ENCODE measurements at regions not wholly inside any gene's neighbourhood (a gene's known extent, or its start where the extent isn't known, plus 50 kb on each side); places are given as distances from the start of the nearest gene placed in this dataset.

- intact Hi-C loops (cut with micrococcal nuclease): no loop called here
- Histone ChIP-seq H3K79me2 (ENCODE audit: low read length) (no peaks in the 10 kb centered on the region), H3K9me3 (ENCODE audit: low read length) (no peaks in the 10 kb centered on the region), H4K20me1 (ENCODE audit: low read length) (no peaks in the 10 kb centered on the region), H3K4me1 (ENCODE audit: insufficient read depth, low read length) (no peaks in the 10 kb centered on the region), H3F3A (ENCODE audit: low read length, unreplicated experiment) (no peaks in the 10 kb centered on the region), H3K9ac (ENCODE audit: low read length) (no peak overlapping the region), H3K4me2 (ENCODE audit: low read length) (no peak overlapping the region), H3K36me3 (ENCODE audit: low read depth, low read length) (no peaks in the 10 kb centered on the region), H2AFZ (ENCODE audit: low read length) (no peak overlapping the region), H3K27me3 (ENCODE audit: low read length) (peaks cover 73% of the 10 kb centered on the region), H3K9me2 (replicated peaks; ENCODE audit: low read length) (no peaks in the 10 kb centered on the region), H3K27ac (ENCODE audit: low read length) (no peak overlapping the region), H3K4me3 (ENCODE audit: low read length) (no peak overlapping the region)
- POLR2A ChIA-PET (ENCODE audit: unreplicated experiment): no interaction called here
- ATAC-seq: no peak
- no peak for DNase-seq
- CTCF ChIA-PET: no interaction called here
- TF ChIP-seq EZH2 (IDR thresholded peaks at IDR 0.05; ENCODE audit: low read length, unreplicated experiment) (no peak), EZH2phosphoT487 (IDR thresholded peaks at IDR 0.05; ENCODE audit: borderline replicate concordance, low read length) (no peak), CTCF (conservative IDR thresholded peaks at IDR 0.05; ENCODE audit: low read depth, low read length) (no peak)
- BruUV-seq (replicated peaks): no TSS peak
Measured at GRCh38 chr10:131814567-131815265, 86.1 kb upstream of the PPP2R2D start.

GRCh38 chr10:131815266-131816156 lies 85.3 kb upstream of the PPP2R2D start:
- POLR2A ChIA-PET (ENCODE audit: unreplicated experiment): no interaction called here
- BruUV-seq (replicated peaks): no TSS peak
- DNase-seq (no peak), ATAC-seq (no peak)
- H3K4me1 ChIP-seq (ENCODE audit: insufficient read depth, low read length): no peaks in the 10 kb centered on the region
- H2AFZ ChIP-seq (ENCODE audit: low read length): no peak overlapping the region
- CTCF ChIA-PET: no interaction called here
- no peaks in the 10 kb centered on the region for H3K36me3 ChIP-seq (ENCODE audit: low read depth, low read length)
- intact Hi-C loops (cut with micrococcal nuclease): no loop called here
- no peak overlapping the region for H3K9ac ChIP-seq (ENCODE audit: low read length)
- no peak overlapping the region for H3K4me2 ChIP-seq (ENCODE audit: low read length)
- H4K20me1 ChIP-seq (ENCODE audit: low read length): no peaks in the 10 kb centered on the region
- H3K9me3 ChIP-seq (ENCODE audit: low read length): no peaks in the 10 kb centered on the region
- no peaks in the 10 kb centered on the region for H3K9me2 ChIP-seq (replicated peaks; ENCODE audit: low read length)
- H3K27me3 ChIP-seq (ENCODE audit: low read length): peaks cover 66% of the 10 kb centered on the region
- no peak overlapping the region for H3K27ac ChIP-seq (ENCODE audit: low read length)
- H3F3A ChIP-seq (ENCODE audit: low read length, unreplicated experiment): no peaks in the 10 kb centered on the region
- H3K79me2 ChIP-seq (ENCODE audit: low read length): no peaks in the 10 kb centered on the region
- TF ChIP-seq CTCF (conservative IDR thresholded peaks at IDR 0.05; ENCODE audit: low read depth, low read length) (no peak), EZH2 (IDR thresholded peaks at IDR 0.05; ENCODE audit: low read length, unreplicated experiment) (no peak), EZH2phosphoT487 (IDR thresholded peaks at IDR 0.05; ENCODE audit: borderline replicate concordance, low read length) (no peak)
- no peak overlapping the region for H3K4me3 ChIP-seq (ENCODE audit: low read length)
